GM12878 (cell line): ENCODE measurements at regions not wholly inside any gene's neighbourhood (a gene's known extent, or its start where the extent isn't known, plus 50 kb on each side); places are given as distances from the start of the nearest gene placed in this dataset.

Experiments
- ATAC-seq: fragments of 200-7000 bp; cut with Tn5 transposase; 3 replicates; pipeline ENCODE4 v1.9.1; 2020; ENCODE audit warnings: mild to moderate bottlenecking, moderate library complexity
- BruUV-seq: library from RNA; stranded (reverse); fragments of 400-500 nt; replicated peaks from 2 replicates; lab custom pipeline; 2021; lab: Mats Ljungman, UMichigan
- CTCF ChIA-PET: fragments of 300-600 bp; sonication (Branson Sonifier 250); formaldehyde crosslinking; extraction: SDS; loops from one replicate; lab custom pipeline; 2021; ENCODE audit warnings: inconsistent platforms; lab: Yijun Ruan, JAX
- POLR2A ChIA-PET: fragments of 350-600 bp; formaldehyde crosslinking; extraction: SDS; loops from one replicate; lab custom pipeline; 2021; ENCODE audit warnings: inconsistent platforms; lab: Charles Lee
- RAD21 ChIA-PET: fragments of 300-600 bp; sonication (Branson Sonifier 250); formaldehyde crosslinking; loops from one replicate; lab custom pipeline; 2023; ENCODE audit warnings: antibody characterized with exemption; ENCODE audit not compliant: unreplicated experiment; lab: Charles Lee
- SMC1A ChIA-PET: fragments of 300-600 bp; sonication (Branson Sonifier 250); formaldehyde crosslinking; loops from one replicate; lab custom pipeline; 2023; ENCODE audit not compliant: unreplicated experiment, uncharacterized antibody; lab: Charles Lee
- DNase-seq: peaks from one replicate; pipeline ENCODE4 v3.0.0-alpha.2; 2011; ENCODE audit warnings: low read depth, low spot score
- FAIRE-seq: peaks from 3 replicates; lab custom pipeline; 2011; peaks lifted over from hg19 to GRCh38; lab: Jason Lieb, UNC
- H2AFZ ChIP-seq: 2 replicates; pipeline ENCODE4 v1.6.0; 2011; ENCODE audit warnings: low read depth, low read length, control low read depth; ENCODE audit not compliant: control insufficient read depth
- H3K27ac ChIP-seq: 2 replicates; pipeline ENCODE4 v1.5.1; 2011; ENCODE audit warnings: control low read depth; ENCODE audit not compliant: control insufficient read depth, insufficient read depth
- H3K27me3 ChIP-seq, 2 experiments: replicated peaks in 1 of 2; 2 replicates each; pipeline versions ENCODE4 v1.6.0 to v1.6.1; 2011; ENCODE audit warnings: low read length in 1 of 2; ENCODE audit not compliant: control insufficient read depth in 2 of 2, insufficient read depth in 2 of 2
- H3K36me3 ChIP-seq, 2 experiments: 2 replicates each; pipeline ENCODE4 v1.5.1; 2011; ENCODE audit warnings: low read length in 1 of 2; ENCODE audit not compliant: control insufficient read depth in 2 of 2, insufficient read depth in 2 of 2
- H3K4me1 ChIP-seq: 2 replicates; pipeline ENCODE4 v1.6.1; 2011; ENCODE audit warnings: mild to moderate bottlenecking, low read length, moderate library complexity, mixed read lengths; ENCODE audit not compliant: control insufficient read depth, insufficient read depth
- H3K4me2 ChIP-seq: 2 replicates; pipeline ENCODE4 v1.6.0; 2011; ENCODE audit warnings: control low read depth; ENCODE audit not compliant: control insufficient read depth, insufficient read depth
- H3K4me3 ChIP-seq: fragments of 200-600 bp; sonication (generic); 2 replicates; pipeline ENCODE4 v1.5.1; 2016
- H3K79me2 ChIP-seq: 2 replicates; pipeline ENCODE4 v1.6.0; 2011; ENCODE audit warnings: low read length; ENCODE audit not compliant: control insufficient read depth, insufficient read depth
- H3K9ac ChIP-seq: 2 replicates; pipeline ENCODE4 v1.8.0; 2011; ENCODE audit warnings: low read length, control low read depth, mixed read lengths; ENCODE audit not compliant: control insufficient read depth, insufficient read depth
- H3K9me3 ChIP-seq: replicated peaks from 3 replicates; pipeline ENCODE4 v1.5.1; 2011; ENCODE audit warnings: mild to moderate bottlenecking, low read length; ENCODE audit not compliant: control insufficient read depth, insufficient read depth
- H4K20me1 ChIP-seq: 2 replicates; pipeline ENCODE4 v1.6.0; 2011; ENCODE audit not compliant: control insufficient read depth, insufficient read depth
- EED ChIP-seq: sonication (generic); IDR thresholded peaks from 2 replicates; pipeline ENCODE4 v1.6.1; 2016; ENCODE audit warnings: antibody characterized with exemption, low read depth
- EP300 ChIP-seq, 2 experiments: fragments of 150-350 bp in 1 of 2; IDR thresholded peaks; 2 replicates each; pipeline ENCODE4 v1.6.1; 2011 to 2012; ENCODE audit warnings: low read depth in 2 of 2, low read length in 2 of 2, borderline replicate concordance in 1 of 2, improper control_type of control experiment in 1 of 2, inconsistent platforms in 1 of 2; ENCODE audit not compliant: control insufficient read depth in 1 of 2
- ESRRA ChIP-seq: IDR thresholded peaks from 2 replicates; pipeline ENCODE4 v1.6.1; 2012; ENCODE audit warnings: mild to moderate bottlenecking, low read length, improper control_type of control experiment
- EZH2 ChIP-seq: IDR thresholded peaks from 2 replicates; pipeline ENCODE4 v1.6.1; 2012; ENCODE audit warnings: low read depth, mild to moderate bottlenecking, control low read depth, inconsistent platforms, low read length, borderline replicate concordance; ENCODE audit not compliant: control insufficient read depth
- FOS ChIP-seq: IDR thresholded peaks from 3 replicates; pipeline ENCODE4 v1.6.1; 2011; ENCODE audit warnings: borderline replicate concordance; ENCODE audit not compliant: insufficient read length; ENCODE audit errors: extremely low read depth
- MEF2A ChIP-seq: IDR thresholded peaks from 2 replicates; pipeline ENCODE4 v1.6.1; 2011; ENCODE audit warnings: low read depth, mild to moderate bottlenecking, low read length, moderate library complexity; ENCODE audit not compliant: insufficient read depth
- MYB ChIP-seq: fragments of 150-350 bp; IDR thresholded peaks from 2 replicates; pipeline ENCODE4 v1.6.1; 2014; ENCODE audit warnings: mild to moderate bottlenecking, low read depth, low read length, borderline replicate concordance
- NBN ChIP-seq: fragments of 450-650 bp; IDR thresholded peaks from 2 replicates; pipeline ENCODE4 v1.6.1; 2016
- NFIC ChIP-seq: IDR thresholded peaks from 2 replicates; pipeline ENCODE4 v1.6.1; 2012; ENCODE audit warnings: low read depth, mild to moderate bottlenecking, inconsistent platforms, low read length, moderate library complexity
- NFXL1 ChIP-seq: fragments of 450-650 bp; IDR thresholded peaks from 2 replicates; pipeline ENCODE4 v1.6.1; 2017; ENCODE audit warnings: antibody characterized with exemption, mild to moderate bottlenecking, borderline replicate concordance
- NRF1 ChIP-seq: conservative IDR thresholded peaks from 2 replicates; pipeline ENCODE4 v1.6.1; 2011; ENCODE audit warnings: mild to moderate bottlenecking, low read depth, low read length, improper control_type of control experiment
- PAX8 ChIP-seq: fragments of 450-650 bp; IDR thresholded peaks from 2 replicates; pipeline ENCODE4 v1.6.1; 2017; ENCODE audit warnings: mild to moderate bottlenecking, moderate library complexity
- RCOR1 ChIP-seq: conservative IDR thresholded peaks from 2 replicates; pipeline ENCODE4 v1.6.1; 2012; ENCODE audit warnings: low read depth, low read length, improper control_type of control experiment
- RELB ChIP-seq: fragments of 450-650 bp; IDR thresholded peaks from 2 replicates; pipeline ENCODE4 v1.6.1; 2017; ENCODE audit warnings: low read depth, mild to moderate bottlenecking, moderate library complexity
- SKIL ChIP-seq: fragments of 450-650 bp; IDR thresholded peaks from 2 replicates; pipeline ENCODE4 v1.6.1; 2017; ENCODE audit warnings: mild to moderate bottlenecking, low read depth, inconsistent platforms; ENCODE audit not compliant: poor library complexity, severe bottlenecking
- TCF12 ChIP-seq: IDR thresholded peaks from 2 replicates; pipeline ENCODE4 v1.6.1; 2011; ENCODE audit warnings: low read depth, mild to moderate bottlenecking, low read length
- TCF7 ChIP-seq: IDR thresholded peaks from 2 replicates; pipeline ENCODE4 v1.6.1; 2014; ENCODE audit warnings: antibody characterized with exemption, borderline replicate concordance
- ZNF622 ChIP-seq: fragments of 450-650 bp; IDR thresholded peaks from 2 replicates; pipeline ENCODE4 v1.6.1; 2017; ENCODE audit warnings: mild to moderate bottlenecking, inconsistent platforms
- WGBS: methylation state at CpG from one replicate; pipeline ENCODE4 v1.1.6; 2016; ENCODE audit warnings: low lambda C conversion rate; ENCODE audit not compliant: insufficient replicate concordance, insufficient coverage; ENCODE audit errors: missing lambda C conversion rate; 5-methylcytosine and 5-hydroxymethylcytosine counted together
- in situ Hi-C: fragments of 300-500 bp; cut with MboI; formaldehyde crosslinking; loops from 9 replicates; pipeline ENCODE4 v1.14.3; 2018; ENCODE audit warnings: mixed read lengths
- intact Hi-C: fragments of 100-400 bp; cut with micrococcal nuclease; formaldehyde crosslinking; loops from one replicate; pipeline ENCODE4 v1.14.2; 2022; ENCODE audit not compliant: unreplicated experiment

GRCh38 chr21:17947531-17947930, 128.4 kb upstream of the C21orf91 start:
- H3K27me3 ChIP-seq: no peaks in the 10 kb centered on the region
- RAD21 ChIA-PET: no interaction called here
- no peak for ATAC-seq
- CTCF ChIA-PET: interaction anchor here (2.0 kb wide), 1 partner anchor 16 kb away, joined by 5 read pairs; no protein-coding TSS in a partner anchor
- in situ Hi-C loops: no loop called here
- SMC1A ChIA-PET: no interaction called here
- no peak overlapping the region for H3K4me3 ChIP-seq
- no TSS peak for BruUV-seq
- no peaks in the 10 kb centered on the region for H4K20me1 ChIP-seq
- FAIRE-seq: no peak
- H3K9me3 ChIP-seq: no peaks in the 10 kb centered on the region; the same call in 2 of the 3 replicates
- TF ChIP-seq EZH2 (no peak), FOS (no peak), NRF1 (no peak), NBN (no peak), RELB (no peak), RCOR1 (no peak), MYB (no peak), TCF7 (no peak), PAX8 (no peak), ZNF622 (no peak), MEF2A (no peak), EED (no peak), SKIL (no peak), EP300 (IDR thresholded peaks at IDR 0.05; ENCODE audit: borderline replicate concordance in 1 of 2, control insufficient read depth in 1 of 2, low read depth in 2 of 2, low read length in 2 of 2) (no peak), TCF12 (no peak), NFXL1 (no peak), NFIC (no peak), ESRRA (no peak)
- TF ChIP-seq, all 136 proteins: peak for 0
- POLR2A ChIA-PET: no interaction called here
- no peak overlapping the region for H3K9ac ChIP-seq
- H2AFZ ChIP-seq: no peak overlapping the region
- no peak for DNase-seq
- intact Hi-C loops: no loop called here
- WGBS: 9% methylated on average over 2 of the region's 2 CpGs
- H3K79me2 ChIP-seq: no peaks in the 10 kb centered on the region
- H3K36me3 ChIP-seq: no peaks in the 10 kb centered on the region
- H3K27ac ChIP-seq: no peak overlapping the region
- no peak overlapping the region for H3K4me2 ChIP-seq
- H3K4me1 ChIP-seq: no peaks in the 10 kb centered on the region
